ENCODE measurements at regions not wholly inside any gene's neighbourhood (a gene's known extent, or its start where the extent isn't known, plus 50 kb on each side); places are given as distances from the start of the nearest gene placed in this dataset.
"Not testable (repeated sequence)": the region's sequence is repeated elsewhere in the genome, so short reads cannot be mapped to it uniquely, and the experiment has no call there.

- DNase-seq = no peak
Measured at GRCh38 chr3:106029954-106030626, 161.3 kb upstream of the CBLB start.

- no peak for DNase-seq
Measured at GRCh38 chr3:106030627-106030963, 161.8 kb upstream of the CBLB start.

GRCh38 chr3:106032479-106032878 is 163.7 kb upstream of the CBLB start:
- no peak for DNase-seq

- no peak for DNase-seq
Measured at GRCh38 chr3:106033654-106034053, 164.8 kb upstream of the CBLB start.

- DNase-seq = no peak
Measured at GRCh38 chr3:106034313-106034712, 165.5 kb upstream of the CBLB start.

GRCh38 chr3:106035619-106036018 is 166.8 kb upstream of the CBLB start:
- no peak for DNase-seq

GRCh38 chr3:106036696-106037095 is 167.9 kb upstream of the CBLB start:
- peak; percentile 24 for DNase-seq

- no peak for DNase-seq
Measured at GRCh38 chr3:106047221-106047620, 178.4 kb upstream of the CBLB start.

GRCh38 chr3:106048946-106049481 is 180.2 kb upstream of the CBLB start:
- no peak for DNase-seq

- DNase-seq = no peak
Measured at GRCh38 chr3:106049821-106050220, 181.0 kb upstream of the CBLB start.

GRCh38 chr3:106056931-106057330 is 188.1 kb upstream of the CBLB start:
- DNase-seq = no peak

GRCh38 chr3:106058475-106058874 is 189.7 kb upstream of the CBLB start:
- no peak for DNase-seq

- DNase-seq = no peak
Measured at GRCh38 chr3:106059953-106060517, 191.2 kb upstream of the CBLB start.

GRCh38 chr3:106063909-106064308 is 195.1 kb upstream of the CBLB start:
- no peak for DNase-seq

- no peak for DNase-seq
Measured at GRCh38 chr3:106065831-106066230, 197.0 kb upstream of the CBLB start.

GRCh38 chr3:106067711-106068110 is 198.9 kb upstream of the CBLB start:
- no peak for DNase-seq

- no peak for DNase-seq
Measured at GRCh38 chr3:106068381-106068780, 199.6 kb upstream of the CBLB start.

GRCh38 chr3:106068795-106069194 is 200.0 kb upstream of the CBLB start:
- no peak for DNase-seq

GRCh38 chr3:106070187-106070586 is 201.4 kb upstream of the CBLB start:
- DNase-seq = no peak

- DNase-seq = no peak
Measured at GRCh38 chr3:106071306-106071705, 202.5 kb upstream of the CBLB start.

GRCh38 chr3:106072596-106072995 is 203.8 kb upstream of the CBLB start:
- DNase-seq = not testable (repeated sequence)

- not testable (repeated sequence) for DNase-seq
Measured at GRCh38 chr3:106073806-106074205, 205.0 kb upstream of the CBLB start.

GRCh38 chr3:106075731-106076130 is 206.9 kb upstream of the CBLB start:
- DNase-seq = not testable (repeated sequence)

- DNase-seq = no peak
Measured at GRCh38 chr3:106078635-106079034, 209.8 kb upstream of the CBLB start.

- no peak for DNase-seq
Measured at GRCh38 chr3:106082616-106083015, 213.8 kb upstream of the CBLB start.

Data from NCI-H69 (cell line).